SU-DHL-6 (cell line): ENCODE measurements at regions not wholly inside any gene's neighbourhood (a gene's known extent, or its start where the extent isn't known, plus 50 kb on each side); places are given as distances from the start of the nearest gene placed in this dataset.

Experiments
- H2AFZ ChIP-seq: fragments of 200-600 bp; sonication (generic); 2 replicates; pipeline ENCODE4 v1.6.1; 2014; ENCODE audit warnings: low read depth, mild to moderate bottlenecking, moderate library complexity, mixed read lengths, antibody characterized with exemption, low read length; ENCODE audit not compliant: severe bottlenecking
- H3F3A ChIP-seq: fragments of 200-600 bp; shearing (Covaris generic); 2 replicates; pipeline ENCODE4 v1.6.0; 2016; ENCODE audit warnings: antibody characterized with exemption, mild to moderate bottlenecking; ENCODE audit not compliant: insufficient read depth
- H3K27ac ChIP-seq: fragments of 200-600 bp; sonication (generic); 2 replicates; pipeline ENCODE4 v1.5.1; 2016; ENCODE audit warnings: low read depth, mild to moderate bottlenecking, low read length, moderate library complexity, mixed read lengths
- H3K27me3 ChIP-seq: fragments of 200-600 bp; sonication (generic), shearing (Covaris generic); 2 replicates; pipeline ENCODE4 v1.6.0; 2014; ENCODE audit warnings: mild to moderate bottlenecking, low read length
- H3K36me3 ChIP-seq: fragments of 200-600 bp; sonication (generic); 2 replicates; pipeline ENCODE4 v1.6.1; 2014; ENCODE audit warnings: mild to moderate bottlenecking, low read length, mixed read lengths
- H3K4me2 ChIP-seq: fragments of 300-600, 200-600 bp; shearing (Covaris generic), sonication (generic); 2 replicates; pipeline ENCODE4 v1.6.0; 2014; ENCODE audit warnings: low read length, low read depth, mild to moderate bottlenecking; ENCODE audit not compliant: poor library complexity, severe bottlenecking
- H3K4me3 ChIP-seq: fragments of 200-600 bp; sonication (generic); 2 replicates; pipeline ENCODE4 v1.5.1; 2014; ENCODE audit warnings: antibody characterized with exemption, low read length, mild to moderate bottlenecking, mixed read lengths; ENCODE audit not compliant: insufficient read depth, poor library complexity, severe bottlenecking
- H3K79me2 ChIP-seq: fragments of 200-600 bp; sonication (generic); 2 replicates; pipeline ENCODE4 v1.6.1; 2014; ENCODE audit warnings: mild to moderate bottlenecking, low read length, moderate library complexity; ENCODE audit not compliant: insufficient read depth
- H3K9ac ChIP-seq: fragments of 200-600 bp; sonication (generic); 2 replicates; pipeline ENCODE4 v1.7.0; 2014; ENCODE audit warnings: mild to moderate bottlenecking, low read length
- H3K9me2 ChIP-seq: fragments of 200-600 bp; sonication (generic); replicated peaks from 2 replicates; pipeline ENCODE4 v1.6.1; 2014; ENCODE audit warnings: low read length; ENCODE audit not compliant: insufficient read depth
- H3K9me3 ChIP-seq: fragments of 200-600 bp; sonication (generic); 2 replicates; pipeline ENCODE4 v1.6.1; 2014; ENCODE audit warnings: low read length, mixed read lengths; ENCODE audit not compliant: insufficient read depth
- H4K20me1 ChIP-seq: fragments of 200-600 bp; sonication (generic); 2 replicates; pipeline ENCODE4 v1.6.1; 2014; ENCODE audit warnings: low read depth, mild to moderate bottlenecking, antibody characterized with exemption, low read length, moderate library complexity, mixed read lengths
- CTCF ChIP-seq: fragments of 200-600 bp; sonication (generic); IDR thresholded peaks from one replicate; pipeline ENCODE4 v1.5.1; 2017; ENCODE audit warnings: antibody characterized with exemption, mild to moderate bottlenecking, low read length, moderate library complexity; ENCODE audit not compliant: insufficient read depth, poor library complexity, severe bottlenecking
- EZH2phosphoT487 ChIP-seq: fragments of 200-600 bp; sonication (generic), shearing (Covaris generic); conservative IDR thresholded peaks from 2 replicates; pipeline ENCODE4 v1.6.1; 2018; ENCODE audit warnings: mild to moderate bottlenecking, antibody characterized with exemption, low read length, moderate library complexity, mixed read lengths

GRCh38 chr6:16850681-16851026, 89.4 kb upstream of the ATXN1 start:
- Histone ChIP-seq H3K9me3 (no peaks in the 10 kb centered on the region), H3K9me2 (no peaks in the 10 kb centered on the region), H3K79me2 (no peaks in the 10 kb centered on the region), H3K9ac (no peak overlapping the region), H4K20me1 (no peaks in the 10 kb centered on the region), H3F3A (no peaks in the 10 kb centered on the region), H3K27ac (no peak overlapping the region), H2AFZ (no peak overlapping the region), H3K4me2 (no peak overlapping the region), H3K27me3 (no peaks in the 10 kb centered on the region), H3K4me3 (no peak overlapping the region), H3K36me3 (no peaks in the 10 kb centered on the region)
- no peak for TF ChIP-seq EZH2phosphoT487
- no peak for TF ChIP-seq CTCF

- Histone ChIP-seq H3K4me3 (no peak overlapping the region), H2AFZ (no peak overlapping the region)
Observed at GRCh38 chr6:16849988-16850680, 88.9 kb upstream of the ATXN1 start.

GRCh38 chr6:16849280-16849987, 88.2 kb upstream of the ATXN1 start:
- Histone ChIP-seq H4K20me1 (no peaks in the 10 kb centered on the region), H3K36me3 (no peaks in the 10 kb centered on the region), H3K4me2 (no peak overlapping the region), H3K27ac (no peak overlapping the region), H3K9me3 (no peaks in the 10 kb centered on the region), H3F3A (no peaks in the 10 kb centered on the region), H2AFZ (no peak overlapping the region), H3K79me2 (no peaks in the 10 kb centered on the region), H3K9ac (no peak overlapping the region), H3K4me3 (no peak overlapping the region), H3K9me2 (no peaks in the 10 kb centered on the region), H3K27me3 (no peaks in the 10 kb centered on the region)
- TF ChIP-seq EZH2phosphoT487 (no peak), CTCF (no peak)

More at GRCh38 chr6:16849988-16850680, 88.9 kb upstream of the ATXN1 start:
- no peaks in the 10 kb centered on the region for H3K9me2 ChIP-seq
- no peak overlapping the region for H3K9ac ChIP-seq
- H3K27me3 ChIP-seq: no peaks in the 10 kb centered on the region
- H3K27ac ChIP-seq: no peak overlapping the region
- H3K9me3 ChIP-seq: no peaks in the 10 kb centered on the region
- no peaks in the 10 kb centered on the region for H3K36me3 ChIP-seq
- no peak overlapping the region for H3K4me2 ChIP-seq
- no peaks in the 10 kb centered on the region for H4K20me1 ChIP-seq
- no peaks in the 10 kb centered on the region for H3K79me2 ChIP-seq
- TF ChIP-seq CTCF (no peak), EZH2phosphoT487 (no peak)
- no peaks in the 10 kb centered on the region for H3F3A ChIP-seq
